Occipital lobe (tissue), 1 donor: ENCODE measurements at regions not wholly inside any gene's neighbourhood (a gene's known extent, or its start where the extent isn't known, plus 50 kb on each side); places are given as distances from the start of the nearest gene placed in this dataset.
A peak's percentile ranks its signal among the peaks of the same experiment; 100 is the strongest.
"Not testable (repeated sequence)": the region's sequence is repeated elsewhere in the genome, so short reads cannot be mapped to it uniquely, and the experiment has no call there.

Experiments used
- DNase-seq: peaks from one replicate; lab custom pipeline; 2025; lab: John Stamatoyannopoulos, UW

GRCh38 chr1:90826024-90826423 is 108.9 kb upstream of the BARHL2 start:
- DNase-seq: no peak

GRCh38 chr1:90824551-90824950 is 107.4 kb upstream of the BARHL2 start:
- no peak for DNase-seq

GRCh38 chr1:90823686-90824085 is 106.6 kb upstream of the BARHL2 start:
- DNase-seq: no peak

- no peak for DNase-seq
Measured at GRCh38 chr1:90821788-90822359, 104.8 kb upstream of the BARHL2 start.

- DNase-seq: no peak
Measured at GRCh38 chr1:90821152-90821787, 104.2 kb upstream of the BARHL2 start.

GRCh38 chr1:90820745-90821144 is 103.6 kb upstream of the BARHL2 start:
- DNase-seq: no peak

- DNase-seq: no peak
Measured at GRCh38 chr1:90817399-90817798, 100.3 kb upstream of the BARHL2 start.

GRCh38 chr1:90812237-90812636 is 95.1 kb upstream of the BARHL2 start:
- DNase-seq: not testable (repeated sequence)

- DNase-seq: not testable (repeated sequence)
Measured at GRCh38 chr1:90811444-90811950, 94.4 kb upstream of the BARHL2 start.

- no peak for DNase-seq
Measured at GRCh38 chr1:90810681-90811080, 93.6 kb upstream of the BARHL2 start.

GRCh38 chr1:90809996-90810395 is 92.9 kb upstream of the BARHL2 start:
- peak; percentile 4 for DNase-seq

GRCh38 chr1:90809093-90809492 is 92.0 kb upstream of the BARHL2 start:
- DNase-seq: no peak

- DNase-seq: no peak
Measured at GRCh38 chr1:90807329-90807728, 90.2 kb upstream of the BARHL2 start.

- no peak for DNase-seq
Measured at GRCh38 chr1:90802622-90803021, 85.5 kb upstream of the BARHL2 start.

- no peak for DNase-seq
Measured at GRCh38 chr1:90800012-90800717, 83.1 kb upstream of the BARHL2 start.

- no peak for DNase-seq
Measured at GRCh38 chr1:90799326-90799725, 82.2 kb upstream of the BARHL2 start.

GRCh38 chr1:90798883-90799282 is 81.8 kb upstream of the BARHL2 start:
- no peak for DNase-seq

GRCh38 chr1:90798344-90798743 is 81.2 kb upstream of the BARHL2 start:
- DNase-seq: no peak

- DNase-seq: no peak
Measured at GRCh38 chr1:90795431-90795830, 78.3 kb upstream of the BARHL2 start.

- DNase-seq: no peak
Measured at GRCh38 chr1:90786709-90787108, 69.6 kb upstream of the BARHL2 start.

- no peak for DNase-seq
Measured at GRCh38 chr1:90784186-90784847, 67.2 kb upstream of the BARHL2 start.

GRCh38 chr1:90783181-90783580 is 66.1 kb upstream of the BARHL2 start:
- no peak for DNase-seq
